ENCODE measurements at regions not wholly inside any gene's neighbourhood (a gene's known extent, or its start where the extent isn't known, plus 50 kb on each side); places are given as distances from the start of the nearest gene placed in this dataset.

GRCh38 chr6:120622127-120622631, 712.1 kb downstream of the TBC1D32 start:
- no peak for DNase-seq (ENCODE audit: low spot score)

GRCh38 chr6:120620900-120621299, 713.4 kb downstream of the TBC1D32 start:
- DNase-seq (ENCODE audit: low spot score): no peak

- DNase-seq (ENCODE audit: low spot score): no peak
Measured at GRCh38 chr6:120615238-120615637, 719.0 kb downstream of the TBC1D32 start.

- DNase-seq (ENCODE audit: low spot score): no peak
Measured at GRCh38 chr6:120614723-120615122, 719.6 kb downstream of the TBC1D32 start.

GRCh38 chr6:120608826-120609225, 725.5 kb downstream of the TBC1D32 start:
- DNase-seq (ENCODE audit: low spot score): peak; percentile 36

- DNase-seq (ENCODE audit: low spot score): no peak
Measured at GRCh38 chr6:120606743-120607142, 727.5 kb downstream of the TBC1D32 start.

GRCh38 chr6:120604510-120604909, 729.8 kb downstream of the TBC1D32 start:
- DNase-seq (ENCODE audit: low spot score): no peak

- no peak for DNase-seq (ENCODE audit: low spot score)
Measured at GRCh38 chr6:120590611-120591010, 743.7 kb downstream of the TBC1D32 start.

GRCh38 chr6:120588424-120588823, 745.9 kb downstream of the TBC1D32 start:
- DNase-seq (ENCODE audit: low spot score): no peak

- no peak for DNase-seq (ENCODE audit: low spot score)
Measured at GRCh38 chr6:120587381-120587780, 746.9 kb downstream of the TBC1D32 start.

- DNase-seq (ENCODE audit: low spot score): no peak
Measured at GRCh38 chr6:120584111-120584760, 750.0 kb downstream of the TBC1D32 start.

GRCh38 chr6:120576061-120576460, 758.2 kb downstream of the TBC1D32 start:
- DNase-seq (ENCODE audit: low spot score): no peak

- DNase-seq (ENCODE audit: low spot score): no peak
Measured at GRCh38 chr6:120569714-120570113, 764.6 kb downstream of the TBC1D32 start.

GRCh38 chr6:120564779-120565178, 769.5 kb downstream of the TBC1D32 start:
- DNase-seq (ENCODE audit: low spot score): no peak

GRCh38 chr6:120558294-120558693, 776.0 kb downstream of the TBC1D32 start:
- DNase-seq (ENCODE audit: low spot score): no peak

- DNase-seq (ENCODE audit: low spot score): no peak
Measured at GRCh38 chr6:120557554-120557953, 776.7 kb downstream of the TBC1D32 start.

- DNase-seq (ENCODE audit: low spot score): no peak
Measured at GRCh38 chr6:120556491-120556890, 777.8 kb downstream of the TBC1D32 start.

GRCh38 chr6:120553353-120553752, 780.9 kb downstream of the TBC1D32 start:
- no peak for DNase-seq (ENCODE audit: low spot score)

GRCh38 chr6:120545353-120545752, 788.9 kb downstream of the TBC1D32 start:
- no peak for DNase-seq (ENCODE audit: low spot score)

- no peak for DNase-seq (ENCODE audit: low spot score)
Measured at GRCh38 chr6:120534954-120535353, 799.3 kb downstream of the TBC1D32 start.

- DNase-seq (ENCODE audit: low spot score): no peak
Measured at GRCh38 chr6:120526576-120526975, 807.7 kb downstream of the TBC1D32 start.

GRCh38 chr6:120514544-120514943, 819.7 kb downstream of the TBC1D32 start:
- no peak for DNase-seq (ENCODE audit: low spot score)

- DNase-seq (ENCODE audit: low spot score): no peak
Measured at GRCh38 chr6:120511712-120512111, 822.6 kb downstream of the TBC1D32 start.

- no peak for DNase-seq (ENCODE audit: low spot score)
Measured at GRCh38 chr6:120498711-120499110, 835.6 kb downstream of the TBC1D32 start.

All from SW480 (cell line).